Umbilical cord (tissue), 1 donor: ENCODE measurements at regions not wholly inside any gene's neighbourhood (a gene's known extent, or its start where the extent isn't known, plus 50 kb on each side); places are given as distances from the start of the nearest gene placed in this dataset.
"Not testable (repeated sequence)": the region's sequence is repeated elsewhere in the genome, so short reads cannot be mapped to it uniquely, and the experiment has no call there.

Experiments
- DNase-seq: peaks from one replicate; pipeline ENCODE4 v3.0.0-alpha.2; 2015; ENCODE audit warnings: low spot score

- DNase-seq: no peak
Observed at GRCh38 chr6:103925317-103925716, 934.4 kb downstream of the HACE1 start.

- DNase-seq: no peak
Observed at GRCh38 chr6:103910018-103910417, 949.7 kb downstream of the HACE1 start.

GRCh38 chr6:103908898-103909297 lies 950.8 kb downstream of the HACE1 start:
- no peak for DNase-seq

DNA sequence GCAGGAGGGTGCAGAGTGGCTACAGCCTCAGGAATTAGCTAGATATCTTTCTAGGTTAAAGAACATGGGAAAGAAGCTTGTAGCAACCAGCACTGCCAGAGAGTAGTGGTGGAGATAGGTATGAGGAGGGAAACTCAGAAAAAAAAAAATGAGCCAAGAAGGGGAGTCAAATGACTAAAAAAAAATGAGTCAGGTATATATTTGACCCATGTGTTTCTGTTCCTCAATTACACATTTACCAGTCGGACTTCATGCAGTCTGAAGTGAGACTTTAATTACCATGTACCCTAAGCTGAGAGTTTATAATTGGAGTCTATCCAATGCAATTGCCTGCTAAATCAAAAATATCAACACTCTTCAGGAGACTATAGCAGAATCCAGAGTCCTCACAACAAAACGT lies 964.6 kb downstream of the HACE1 start:
- DNase-seq: no peak

DNA sequence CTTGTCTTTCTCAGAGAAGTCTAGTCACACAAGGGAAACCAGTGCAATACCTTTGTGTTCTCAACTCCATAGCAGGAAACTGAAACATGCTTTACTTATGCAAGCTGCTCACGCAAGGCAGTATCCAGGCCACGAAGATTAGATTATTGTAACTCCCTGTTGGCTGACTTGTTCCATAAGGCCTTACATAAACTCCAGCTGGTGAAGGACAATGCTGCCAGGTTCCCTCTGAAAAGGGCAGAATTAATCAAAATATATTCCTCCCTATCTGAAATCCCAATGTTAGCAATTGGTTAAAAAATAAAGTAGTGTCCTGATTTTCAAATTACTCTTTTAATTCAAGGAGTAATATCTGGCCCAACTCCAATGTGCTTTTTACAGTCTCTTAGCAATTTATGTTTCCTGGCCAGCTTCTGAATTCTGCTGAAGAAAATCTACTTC lies 966.6 kb downstream of the HACE1 start:
- DNase-seq: peak; percentile 89

GRCh38 chr6:103886951-103887350 lies 972.8 kb downstream of the HACE1 start:
- DNase-seq: no peak

GRCh38 chr6:103885446-103885845 lies 974.3 kb downstream of the HACE1 start:
- peak; percentile 4 for DNase-seq

DNA sequence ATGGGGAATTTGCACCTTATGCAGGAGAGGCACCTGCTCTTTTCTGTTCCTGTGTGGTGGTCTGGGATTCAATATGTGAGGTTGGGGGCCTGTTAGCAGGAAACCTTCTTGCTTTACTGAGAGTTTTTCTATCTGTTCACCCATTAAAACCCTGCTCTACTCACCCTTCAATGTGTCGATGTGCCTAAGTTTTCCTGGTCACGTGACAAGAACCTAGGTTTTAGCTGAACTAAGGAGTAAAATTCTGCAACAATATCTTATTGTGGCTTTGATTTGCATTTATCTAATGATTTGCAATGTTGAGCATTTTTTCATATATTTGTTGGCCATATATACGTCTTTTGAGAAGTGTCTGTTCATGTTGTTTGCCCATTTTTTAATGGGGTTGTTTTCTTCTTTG lies 979.9 kb downstream of the HACE1 start:
- no peak for DNase-seq

DNA sequence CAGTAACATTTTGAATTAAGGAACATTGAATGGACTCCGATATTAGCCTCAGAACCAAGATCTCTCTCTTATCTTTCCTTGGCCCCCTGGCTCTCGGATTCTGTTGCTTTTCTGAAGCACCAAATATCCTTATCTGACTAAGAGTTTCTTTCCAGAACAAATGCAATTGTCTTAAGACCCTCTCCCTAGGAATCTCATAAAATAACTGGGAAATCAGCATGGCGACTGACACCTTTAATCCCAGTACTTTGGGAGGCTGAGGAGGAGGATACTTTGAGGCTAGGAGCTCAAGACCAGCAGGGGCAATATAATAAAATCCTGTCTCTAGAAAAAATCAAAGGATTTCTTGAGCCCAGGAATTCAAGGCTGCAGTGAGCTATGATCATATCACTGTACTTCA lies 984.5 kb downstream of the HACE1 start:
- DNase-seq: no peak

DNA sequence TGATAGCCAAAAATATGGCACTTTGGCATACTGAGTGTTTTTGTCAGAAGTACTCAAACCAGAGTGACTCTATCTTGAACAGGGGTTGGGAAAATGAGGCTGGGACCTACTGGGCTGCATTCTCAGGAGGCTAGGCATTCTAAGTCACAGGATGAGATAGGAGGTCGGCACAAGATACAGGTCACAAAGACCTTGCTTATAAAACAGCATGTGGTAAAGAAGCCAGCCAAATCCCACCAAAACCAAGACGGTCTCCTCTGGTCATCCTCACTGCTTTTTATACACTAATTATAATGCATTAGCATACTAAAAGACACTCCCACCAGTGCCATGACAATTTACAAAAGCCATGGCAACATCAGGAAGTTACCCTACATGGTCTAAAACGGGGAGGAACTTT lies 985.1 kb downstream of the HACE1 start:
- no peak for DNase-seq

GRCh38 chr6:103872678-103873077 lies 987.0 kb downstream of the HACE1 start:
- no peak for DNase-seq

DNA sequence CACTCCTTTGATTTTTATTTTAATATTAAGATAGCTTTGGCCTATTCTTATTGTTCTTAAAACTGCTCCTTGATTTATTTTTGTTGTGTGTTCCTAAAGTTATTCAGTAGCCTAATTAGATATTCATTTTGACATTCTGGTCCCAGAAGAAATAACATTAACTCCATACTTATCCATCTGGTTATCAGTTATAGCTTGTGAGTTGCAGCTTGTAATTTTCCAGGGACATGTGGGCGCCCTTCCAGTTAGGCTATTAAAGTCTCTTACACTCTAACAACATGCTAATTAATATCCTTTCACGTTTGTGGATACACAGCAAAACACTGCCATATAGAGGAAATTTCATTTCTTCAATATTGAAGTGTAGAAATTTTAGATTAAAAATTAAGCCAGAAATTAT lies 987.5 kb downstream of the HACE1 start:
- DNase-seq: no peak

- DNase-seq: no peak
Observed at GRCh38 chr6:103870970-103871369, 988.7 kb downstream of the HACE1 start.

DNA sequence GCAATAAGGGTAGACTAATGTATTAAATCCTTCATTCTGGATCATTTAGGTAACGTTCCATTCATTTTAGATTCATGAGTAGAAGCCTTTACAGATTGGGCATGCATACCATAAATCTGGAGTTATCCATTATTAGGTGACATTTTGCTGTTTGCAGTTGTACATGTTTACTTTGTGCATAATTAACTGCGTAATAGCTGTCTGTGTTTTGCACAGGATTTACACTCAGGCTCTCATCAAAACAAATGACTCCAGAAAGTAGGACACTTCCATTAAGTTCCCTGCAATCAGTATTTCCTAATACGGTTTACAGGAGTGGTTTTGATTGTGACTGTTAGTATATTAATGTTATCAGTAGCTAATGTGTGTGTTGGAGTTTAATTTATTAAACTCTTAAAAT lies 997.4 kb downstream of the HACE1 start:
- DNase-seq: no peak

DNA sequence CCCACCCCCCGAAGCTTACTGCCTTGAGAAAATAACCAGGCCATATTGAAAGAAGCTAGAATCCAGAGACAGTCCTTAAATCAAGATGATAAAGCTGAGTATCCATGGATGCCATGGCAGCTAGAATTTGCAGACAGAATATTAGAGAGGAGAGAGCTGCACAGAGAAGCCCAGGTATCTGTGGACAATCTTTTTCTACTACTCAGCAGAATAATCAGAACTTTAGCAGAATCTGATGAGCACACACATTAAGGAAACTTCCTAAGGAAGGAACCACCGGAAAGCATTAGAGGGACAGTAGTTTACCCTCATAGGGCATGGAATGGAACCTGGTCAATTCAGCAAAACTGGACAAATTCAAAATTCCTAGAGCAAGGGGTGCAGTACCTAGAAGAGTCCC lies 1001.7 kb downstream of the HACE1 start:
- DNase-seq: no peak

DNA sequence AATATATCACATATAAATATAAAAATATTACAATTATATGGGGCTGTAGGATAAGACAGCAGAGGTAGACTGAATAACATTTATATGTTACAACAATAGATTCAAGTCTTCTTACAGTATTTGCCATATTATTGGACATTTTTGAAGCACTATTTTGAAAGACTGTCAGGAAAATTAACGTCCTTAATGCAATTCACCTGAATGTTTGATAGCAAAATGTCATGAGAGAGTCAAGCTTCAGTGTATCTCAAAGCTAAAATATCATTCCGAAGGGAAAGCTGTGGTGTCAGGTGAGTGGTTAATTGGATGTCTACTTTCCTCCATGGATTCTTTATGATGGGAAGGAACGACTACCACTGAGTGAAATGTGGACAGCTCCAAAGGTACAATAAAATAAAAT lies 1004.0 kb downstream of the HACE1 start:
- DNase-seq: no peak

GRCh38 chr6:103854059-103854458 lies 1005.7 kb downstream of the HACE1 start:
- no peak for DNase-seq

DNA sequence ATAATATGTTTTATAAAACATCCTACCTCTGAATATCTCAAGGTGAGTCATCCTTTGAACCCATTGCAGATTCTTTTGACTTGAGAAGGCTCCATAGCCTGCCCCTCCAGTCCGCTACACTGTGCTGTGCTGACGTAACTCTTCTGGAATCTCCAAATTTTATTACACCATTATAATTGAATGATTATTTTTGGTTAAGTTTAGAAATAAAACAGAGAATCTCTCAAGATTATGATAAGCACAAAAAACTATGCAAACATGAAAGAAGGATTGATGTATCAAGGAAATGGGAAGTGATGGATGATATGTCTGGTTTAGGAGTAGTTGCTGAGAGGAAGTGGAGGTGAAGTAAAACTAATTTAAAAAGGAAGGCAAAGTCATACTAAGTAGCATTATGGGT lies 1021.3 kb downstream of the HACE1 start:
- no peak for DNase-seq

DNA sequence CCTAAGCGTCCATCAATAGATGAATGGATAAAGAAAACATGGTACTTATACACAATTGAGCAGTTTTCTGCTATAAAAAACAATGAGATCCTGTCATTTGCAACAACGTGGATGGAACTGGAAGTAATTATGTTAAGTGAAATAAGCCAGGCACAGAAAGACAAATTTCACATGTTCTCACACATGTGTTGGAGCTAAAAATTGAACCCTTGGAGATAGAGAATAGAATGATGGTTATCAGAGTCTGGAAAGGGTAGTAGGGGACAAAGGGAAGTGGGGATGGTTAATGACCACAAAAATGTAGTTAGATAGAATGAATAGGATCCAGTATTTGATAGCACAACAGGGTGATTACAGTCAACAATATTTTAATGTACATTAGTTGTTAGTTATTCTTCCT lies 1033.5 kb downstream of the HACE1 start:
- no peak for DNase-seq

DNA sequence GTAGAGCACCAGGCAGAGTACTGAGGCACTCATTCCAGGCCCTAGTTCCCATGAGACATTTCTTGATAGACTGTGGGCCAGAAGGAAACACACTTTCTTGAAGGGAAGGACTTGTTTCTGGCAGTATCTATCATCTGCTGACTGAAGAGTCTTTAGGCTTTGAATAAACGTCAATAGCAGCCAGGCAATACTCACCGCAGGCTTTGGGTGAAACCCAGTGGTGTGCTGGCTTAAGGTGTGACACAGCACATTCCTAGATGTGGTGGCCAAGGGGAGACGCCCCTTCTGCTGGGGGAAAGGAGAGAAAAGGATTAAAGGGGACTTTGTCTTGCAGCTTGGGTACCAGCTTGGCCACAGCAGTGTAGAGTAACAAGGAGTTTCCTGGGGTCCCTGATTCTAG lies 1039.6 kb downstream of the HACE1 start:
- no peak for DNase-seq

DNA sequence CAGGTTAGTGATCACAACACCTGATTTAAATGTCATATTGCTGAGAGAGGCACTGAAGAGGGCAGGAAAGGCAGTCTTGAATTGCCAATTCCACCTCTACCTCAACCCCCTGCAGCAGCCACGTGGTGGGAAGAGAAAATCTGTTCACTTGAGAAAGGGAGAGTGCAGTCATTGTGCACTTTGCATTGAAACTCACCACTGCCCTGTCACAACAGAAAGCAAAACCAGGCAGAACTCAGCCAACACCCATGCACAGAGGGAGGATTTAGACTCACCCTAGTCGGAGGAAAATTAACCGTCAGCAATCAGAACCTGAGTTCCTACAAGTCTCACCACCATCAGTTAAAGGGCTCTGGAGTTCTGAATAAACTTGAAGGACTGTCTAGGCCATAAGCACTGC lies 1040.2 kb downstream of the HACE1 start:
- DNase-seq: no peak

DNA sequence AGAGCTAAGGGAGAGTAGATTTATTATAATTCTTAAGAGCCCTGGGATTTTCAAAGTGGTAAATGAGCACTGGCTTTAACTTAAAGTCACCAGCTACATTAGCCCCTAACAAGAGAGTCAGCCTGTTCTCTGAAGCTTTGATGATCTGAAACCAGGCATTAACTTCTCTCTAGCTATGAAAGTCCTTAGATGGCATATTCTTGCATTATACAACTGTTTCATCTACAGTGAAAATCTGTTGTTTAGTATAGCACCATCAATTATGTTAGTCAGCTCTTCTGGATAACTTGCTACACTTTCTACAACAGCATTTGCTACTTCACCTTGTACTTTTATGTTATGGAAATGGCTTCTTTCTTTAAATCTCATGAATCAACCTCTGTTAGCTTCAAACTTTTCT lies 1046.7 kb downstream of the HACE1 start:
- DNase-seq: peak; percentile 90

- DNase-seq: not testable (repeated sequence)
Observed at GRCh38 chr6:103801901-103802479, 1057.7 kb downstream of the HACE1 start.

- no peak for DNase-seq
Observed at GRCh38 chr6:103799971-103800670, 1059.6 kb downstream of the HACE1 start.
